ENCODE measurements at regions not wholly inside any gene's neighbourhood (a gene's known extent, or its start where the extent isn't known, plus 50 kb on each side); places are given as distances from the start of the nearest gene placed in this dataset.

GRCh38 chr11:71201936-71202597, 50.3 kb downstream of the SHANK2 start:
- DNase-seq (ENCODE audit: low spot score), result no peak

GRCh38 chr11:71201231-71201630, 51.1 kb downstream of the SHANK2 start:
- no peak for DNase-seq (ENCODE audit: low spot score)

DNA sequence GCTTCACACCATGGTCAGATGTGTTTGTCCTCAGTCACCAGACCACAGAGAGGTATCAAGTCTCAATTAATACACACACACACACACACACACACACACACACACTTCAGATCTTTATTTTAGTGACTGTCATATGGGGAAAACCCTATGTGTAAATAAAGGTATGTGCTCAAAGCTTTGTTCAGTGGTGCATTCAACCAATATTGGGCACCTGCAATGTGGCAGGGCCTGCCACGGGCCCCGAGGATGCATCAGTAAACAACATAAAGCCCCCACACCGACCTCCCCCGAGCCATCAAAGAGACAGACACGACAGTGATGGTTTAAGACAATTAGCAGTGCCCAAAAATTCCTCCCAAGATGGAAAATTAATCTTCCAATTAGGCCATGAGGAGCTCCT, 51.6 kb downstream of the SHANK2 start:
- no peak for DNase-seq (ENCODE audit: low spot score)

GRCh38 chr11:71200172-71200716, 52.1 kb downstream of the SHANK2 start:
- no peak for DNase-seq (ENCODE audit: low spot score)

DNA sequence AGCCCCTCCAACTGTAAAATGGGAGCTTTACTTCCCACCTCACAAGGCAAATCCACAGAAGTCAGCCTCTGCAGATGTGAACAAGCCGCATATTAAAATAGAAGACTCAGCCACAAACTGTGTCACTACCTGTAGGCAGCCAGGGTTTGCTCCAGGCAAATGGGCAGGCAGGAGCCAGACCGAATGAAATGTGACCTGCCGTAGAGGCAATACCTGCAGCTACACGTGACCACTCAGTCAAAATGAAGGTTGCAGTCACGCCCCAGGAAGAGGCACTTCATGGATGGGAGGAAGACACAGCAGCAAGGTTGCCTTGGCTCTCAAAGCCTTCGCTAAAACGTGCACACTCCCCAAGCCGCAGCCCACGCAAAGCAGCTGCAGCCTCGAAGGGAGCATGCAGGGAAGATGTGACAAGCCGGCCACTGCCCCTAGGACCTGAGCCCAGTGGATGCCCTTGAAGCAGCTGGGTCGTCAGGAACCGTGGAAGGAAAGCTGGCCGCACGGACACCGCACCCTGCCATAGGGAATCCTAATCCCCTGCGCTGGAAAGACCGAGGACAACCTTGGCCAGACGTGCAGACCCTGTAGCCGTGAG, 53.1 kb downstream of the SHANK2 start:
- no peak for DNase-seq (ENCODE audit: low spot score)

DNA sequence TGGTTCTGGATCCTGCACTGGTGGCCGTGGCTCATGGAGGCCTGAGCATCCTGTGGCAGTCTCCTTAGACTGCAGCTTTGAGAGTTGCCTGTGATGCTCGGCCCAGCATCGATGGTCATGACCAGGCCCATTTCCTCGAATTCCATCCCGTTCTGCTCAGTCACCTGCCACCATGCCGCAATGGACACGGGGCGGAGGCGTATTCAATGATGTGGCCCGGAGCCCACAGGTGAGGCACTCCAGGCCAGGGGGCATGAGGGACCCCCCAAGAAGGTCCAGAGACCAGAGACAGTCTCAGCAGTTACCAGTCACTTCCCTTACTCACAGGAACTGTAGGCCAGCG, 53.6 kb downstream of the SHANK2 start:
- no peak for DNase-seq (ENCODE audit: low spot score)

- DNase-seq (ENCODE audit: low spot score), result no peak
These were observed 54.1 kb downstream of the SHANK2 start for GRCh38 chr11:71198141-71198822.

- no peak for DNase-seq (ENCODE audit: low spot score)
These were observed 55.3 kb downstream of the SHANK2 start for GRCh38 chr11:71197096-71197495.

DNA sequence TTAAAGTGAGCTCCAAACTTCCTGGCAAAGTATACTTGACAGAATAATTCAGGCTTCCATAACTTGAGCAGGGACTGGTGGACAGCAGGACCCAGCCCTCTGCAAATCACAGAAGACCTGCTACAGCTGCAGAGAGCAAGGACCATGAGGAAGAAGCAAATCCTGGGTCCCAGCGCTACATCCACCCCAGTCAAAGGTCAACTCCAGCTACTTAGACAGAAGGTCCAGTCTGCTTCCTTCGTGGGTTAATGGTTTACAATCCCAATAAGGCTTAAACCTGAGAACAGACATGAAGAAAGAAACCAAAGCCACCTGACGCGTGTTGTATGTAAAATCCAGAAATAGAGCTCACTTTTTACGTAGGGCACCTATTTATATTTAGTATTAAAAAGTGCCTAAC, 57.7 kb downstream of the SHANK2 start:
- no peak for DNase-seq (ENCODE audit: low spot score)

- DNase-seq (ENCODE audit: low spot score), result no peak
These were observed 58.9 kb downstream of the SHANK2 start for GRCh38 chr11:71193431-71193830.

GRCh38 chr11:71192629-71193028, 59.7 kb downstream of the SHANK2 start:
- DNase-seq (ENCODE audit: low spot score), result no peak

GRCh38 chr11:71191201-71191600, 61.2 kb downstream of the SHANK2 start:
- DNase-seq (ENCODE audit: low spot score), result no peak

- no peak for DNase-seq (ENCODE audit: low spot score)
These were observed 61.8 kb downstream of the SHANK2 start for GRCh38 chr11:71190551-71190950.

DNA sequence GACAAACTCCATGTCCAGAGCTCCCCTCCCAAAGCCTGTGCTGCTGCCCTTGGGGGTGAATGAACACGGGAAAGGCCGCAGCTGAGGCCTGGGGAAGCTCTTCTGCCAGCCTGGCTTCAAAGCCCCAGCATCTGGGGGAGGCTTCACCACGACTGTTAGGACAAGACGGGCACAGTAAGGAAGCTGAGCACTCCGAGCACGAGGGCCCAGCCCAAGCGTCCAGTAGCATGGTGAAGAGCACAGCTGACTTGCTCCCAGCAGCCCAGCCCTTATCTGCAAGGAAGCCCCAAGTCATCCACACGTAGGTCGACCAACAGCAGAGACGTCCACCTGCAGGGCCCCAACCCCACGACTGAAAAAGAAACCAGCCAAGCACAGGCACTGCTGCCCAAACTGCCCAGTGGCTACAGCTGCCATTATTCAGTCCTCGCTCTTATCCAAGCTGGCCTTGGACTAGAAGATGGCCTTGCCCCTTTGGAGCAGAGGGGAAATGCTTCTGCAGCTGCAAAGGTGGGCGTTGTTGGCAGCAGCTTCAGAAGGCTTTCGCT, 62.5 kb downstream of the SHANK2 start:
- DNase-seq (ENCODE audit: low spot score), result no peak

DNA sequence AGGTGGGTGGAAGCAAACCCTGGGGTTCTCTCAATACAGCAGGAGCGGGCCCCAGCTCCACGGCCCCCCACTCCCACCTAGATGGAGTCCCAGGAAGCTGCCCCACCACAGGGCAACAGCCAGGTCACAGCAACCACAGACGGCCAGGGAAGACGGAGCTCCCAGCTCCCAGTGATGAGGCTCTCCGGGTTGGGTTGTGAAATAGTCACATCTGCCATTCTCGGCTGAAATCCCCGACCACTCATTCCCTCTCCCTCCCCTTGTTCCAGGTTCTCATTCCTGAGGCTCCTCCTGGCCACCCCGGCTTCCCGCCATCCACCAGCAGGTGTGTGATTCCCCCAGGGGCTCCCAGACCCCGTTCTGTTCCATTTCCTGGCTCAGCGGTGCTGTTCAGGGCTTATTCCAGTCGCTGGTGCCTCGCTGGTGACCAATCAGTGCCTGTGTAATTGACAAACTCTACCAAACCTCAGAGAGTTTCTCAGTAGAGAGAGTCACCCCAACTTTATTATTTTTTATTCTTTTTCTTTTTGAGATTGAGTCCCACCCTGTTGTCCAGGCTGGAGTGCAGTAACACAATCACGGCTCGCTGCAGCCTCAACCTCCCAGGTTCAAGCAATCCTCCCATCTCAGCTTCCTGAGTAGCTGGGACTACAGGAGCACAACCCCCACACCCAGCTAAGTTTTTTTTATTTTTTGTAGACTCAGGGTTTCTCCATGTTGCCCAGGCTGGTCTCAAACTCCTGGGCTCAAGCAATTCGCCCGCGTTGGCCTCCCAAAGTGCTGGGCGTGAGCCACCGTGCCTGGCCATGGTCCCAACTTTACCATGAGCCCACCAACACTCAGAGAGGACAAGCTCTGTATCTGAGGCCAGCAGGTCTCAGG, 63.2 kb downstream of the SHANK2 start:
- no peak for DNase-seq (ENCODE audit: low spot score)

GRCh38 chr11:71188073-71188472, 64.3 kb downstream of the SHANK2 start:
- no peak for DNase-seq (ENCODE audit: low spot score)

DNA sequence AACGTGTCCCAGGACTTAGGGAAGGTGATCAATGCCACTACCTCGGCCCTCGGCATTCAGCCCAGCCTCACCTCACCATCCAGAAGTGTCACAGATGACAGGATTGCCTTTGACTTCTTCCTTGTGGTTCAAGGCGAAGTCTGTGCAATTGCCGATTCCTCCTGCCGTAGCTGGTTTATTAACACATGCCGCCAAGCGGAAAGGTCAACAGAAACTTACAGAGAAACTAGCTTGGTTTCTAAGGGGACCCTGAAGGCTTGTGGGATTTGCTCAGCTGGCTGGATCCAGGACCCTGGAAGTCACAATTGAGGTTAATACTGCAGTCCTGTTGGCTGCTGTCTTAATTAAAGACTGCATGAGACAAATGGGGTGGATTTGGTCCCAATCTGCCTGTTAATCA, 65.6 kb downstream of the SHANK2 start:
- no peak for DNase-seq (ENCODE audit: low spot score)

DNA sequence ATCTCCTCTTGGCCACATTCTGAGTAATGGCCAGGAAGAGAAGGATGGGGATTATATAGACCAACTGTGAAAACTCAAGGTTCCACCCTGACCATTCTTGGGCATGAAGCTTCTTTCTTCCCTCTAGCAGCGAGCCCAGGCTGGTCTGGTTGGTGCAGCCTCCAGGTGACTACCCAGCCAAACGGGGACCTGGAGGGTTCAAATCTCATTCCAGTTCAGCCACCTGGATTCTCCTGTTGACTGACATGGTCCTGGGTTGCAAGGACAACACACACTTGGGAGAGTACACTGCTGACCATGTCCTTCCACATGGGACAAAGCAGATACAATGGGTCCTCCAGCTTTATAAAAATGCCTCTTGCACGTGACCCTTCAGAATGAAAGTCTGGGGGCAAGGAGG, 67.0 kb downstream of the SHANK2 start:
- no peak for DNase-seq (ENCODE audit: low spot score)

GRCh38 chr11:71184421-71185210, 67.8 kb downstream of the SHANK2 start:
- no peak for DNase-seq (ENCODE audit: low spot score)

DNA sequence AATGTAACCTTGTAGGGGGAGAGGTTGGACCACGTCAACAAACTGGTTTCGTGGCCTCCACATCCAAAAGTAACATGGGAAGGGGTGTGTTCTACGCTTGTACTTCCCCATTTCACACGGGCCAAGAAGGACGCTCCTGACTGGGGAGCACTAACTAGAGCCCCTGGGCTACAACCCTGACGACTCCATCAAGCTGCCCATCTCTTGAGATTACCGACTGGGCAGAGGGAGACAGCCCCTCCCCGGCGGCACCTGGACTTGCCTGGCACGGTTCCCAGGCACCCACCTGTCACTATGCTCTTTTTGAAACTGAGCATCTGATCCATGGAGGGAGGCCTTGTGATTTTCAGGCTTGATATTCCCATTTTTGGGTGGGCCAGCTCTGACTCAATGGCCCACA, 68.5 kb downstream of the SHANK2 start:
- no peak for DNase-seq (ENCODE audit: low spot score)
